NCI-H1092 treated with DMSO at 0.1 percent for 48 hours (cell line): ENCODE measurements at regions not wholly inside any gene's neighbourhood (a gene's known extent, or its start where the extent isn't known, plus 50 kb on each side); places are given as distances from the start of the nearest gene placed in this dataset.
A peak's percentile ranks its signal among the peaks of the same experiment; 100 is the strongest.

Experiments
- DNase-seq: peaks from one replicate; lab custom pipeline; 2025; lab: John Stamatoyannopoulos, UW

- no peak for DNase-seq
These were observed 538.4 kb upstream of the NRSN1 start for GRCh38 chr6:23587582-23587981.

DNA sequence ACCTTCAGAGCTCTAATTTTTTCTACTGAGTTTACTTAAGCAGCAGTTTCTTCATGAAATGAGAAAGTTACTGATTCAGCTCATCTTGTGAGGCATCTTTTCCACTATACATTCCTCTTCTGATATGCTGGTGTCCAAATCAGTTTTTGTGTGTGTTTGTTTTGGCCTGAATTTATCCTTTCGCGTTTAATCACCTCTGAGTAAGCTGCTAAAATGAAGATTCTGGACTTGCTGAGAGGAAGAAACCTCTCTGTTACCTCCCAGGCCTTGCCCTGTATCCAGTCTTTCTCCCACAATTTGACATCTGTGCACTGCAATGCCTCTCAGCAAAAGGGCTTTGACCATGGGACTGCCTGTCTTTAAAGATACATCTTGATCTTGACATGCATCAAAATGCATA lies 536.2 kb upstream of the NRSN1 start:
- no peak for DNase-seq

- DNase-seq = no peak
These were observed 535.4 kb upstream of the NRSN1 start for GRCh38 chr6:23590498-23591126.

GRCh38 chr6:23591761-23592160 lies 534.3 kb upstream of the NRSN1 start:
- no peak for DNase-seq

DNA sequence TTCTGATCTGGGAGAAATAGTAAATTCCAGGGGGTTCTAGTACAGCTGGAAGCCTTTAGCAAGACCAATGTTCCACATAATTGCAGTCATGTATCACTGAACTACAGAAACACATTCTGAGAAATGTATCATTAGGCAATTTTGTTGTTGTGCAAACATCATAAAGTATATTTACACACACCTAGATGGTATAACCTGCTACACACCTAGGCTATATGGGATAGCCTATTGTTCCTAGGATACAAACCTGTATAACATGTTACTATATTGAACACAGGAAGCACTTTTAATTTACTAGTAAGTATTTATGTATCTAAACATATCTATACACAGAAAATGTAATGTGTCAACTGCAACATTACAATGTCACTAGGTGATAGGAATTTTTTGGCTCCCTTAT lies 525.9 kb upstream of the NRSN1 start:
- DNase-seq = no peak

DNA sequence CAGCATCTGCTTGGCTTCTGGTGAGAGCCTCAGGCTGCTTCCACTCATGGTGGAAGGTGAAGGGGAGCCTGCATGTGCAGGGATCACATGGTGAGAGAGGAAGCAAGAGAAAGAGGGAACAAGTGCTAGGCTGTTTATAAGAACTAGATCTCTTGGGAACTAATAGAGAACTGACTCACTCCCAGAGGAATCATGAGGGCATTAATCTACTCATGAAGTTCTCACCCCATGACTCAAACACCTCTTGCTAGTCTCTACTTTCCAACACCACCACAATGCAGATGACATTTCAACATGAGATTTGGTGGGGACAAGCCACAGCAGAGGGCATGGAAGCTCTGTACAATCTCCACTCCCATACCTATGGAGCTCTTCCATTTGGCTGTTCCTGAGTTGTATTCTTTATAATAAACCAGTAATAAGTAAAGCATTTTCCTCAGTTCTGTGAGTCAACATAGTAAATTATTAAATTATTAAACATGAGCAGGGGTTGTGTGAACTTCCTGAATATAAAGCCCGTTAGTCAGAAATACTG lies 524.1 kb upstream of the NRSN1 start:
- DNase-seq = no peak

- no peak for DNase-seq
These were observed 517.0 kb upstream of the NRSN1 start for GRCh38 chr6:23608931-23609435.

- DNase-seq = no peak
These were observed 514.1 kb upstream of the NRSN1 start for GRCh38 chr6:23611776-23612381.

DNA sequence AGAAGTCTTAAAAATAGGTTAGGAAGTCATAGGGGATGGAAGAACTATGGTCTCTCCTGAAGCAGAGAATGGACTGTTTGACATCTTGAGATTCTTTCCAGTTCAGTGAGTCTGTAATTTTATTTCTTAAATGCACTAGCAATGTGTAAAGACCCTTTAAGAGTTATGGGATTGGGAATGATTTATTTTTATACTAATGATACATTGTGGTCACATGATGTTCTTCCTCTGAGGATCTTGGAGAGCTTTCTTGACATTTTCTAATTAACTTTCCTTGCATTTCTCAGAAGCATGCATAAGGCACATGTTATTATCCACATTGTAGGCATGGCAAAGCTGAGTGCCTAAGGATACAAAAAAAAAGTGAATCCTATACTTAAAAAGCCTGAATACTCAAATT lies 507.6 kb upstream of the NRSN1 start:
- DNase-seq = no peak

DNA sequence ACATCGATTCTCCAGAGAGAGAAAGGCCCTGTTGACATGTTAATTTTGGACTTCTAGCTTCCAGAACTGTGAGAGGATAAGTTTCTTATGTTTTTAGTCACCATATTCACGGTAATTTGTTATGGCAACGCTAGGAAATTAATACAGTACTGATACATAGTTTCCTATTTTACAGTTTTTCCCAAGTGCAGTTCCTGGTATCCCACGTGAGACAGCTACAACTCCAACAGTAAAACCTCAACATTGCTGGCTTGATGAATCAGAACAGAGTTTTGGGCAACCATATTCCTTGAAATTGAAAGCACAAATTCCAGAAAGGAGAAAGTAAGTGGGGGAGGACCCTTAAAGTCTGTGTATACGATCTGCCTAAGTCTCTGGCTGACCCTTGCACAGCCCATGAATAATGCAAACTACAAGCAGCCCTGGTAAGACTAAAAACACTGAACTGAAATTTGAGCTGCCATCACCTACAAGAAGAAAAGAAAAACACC lies 505.1 kb upstream of the NRSN1 start:
- no peak for DNase-seq

DNA sequence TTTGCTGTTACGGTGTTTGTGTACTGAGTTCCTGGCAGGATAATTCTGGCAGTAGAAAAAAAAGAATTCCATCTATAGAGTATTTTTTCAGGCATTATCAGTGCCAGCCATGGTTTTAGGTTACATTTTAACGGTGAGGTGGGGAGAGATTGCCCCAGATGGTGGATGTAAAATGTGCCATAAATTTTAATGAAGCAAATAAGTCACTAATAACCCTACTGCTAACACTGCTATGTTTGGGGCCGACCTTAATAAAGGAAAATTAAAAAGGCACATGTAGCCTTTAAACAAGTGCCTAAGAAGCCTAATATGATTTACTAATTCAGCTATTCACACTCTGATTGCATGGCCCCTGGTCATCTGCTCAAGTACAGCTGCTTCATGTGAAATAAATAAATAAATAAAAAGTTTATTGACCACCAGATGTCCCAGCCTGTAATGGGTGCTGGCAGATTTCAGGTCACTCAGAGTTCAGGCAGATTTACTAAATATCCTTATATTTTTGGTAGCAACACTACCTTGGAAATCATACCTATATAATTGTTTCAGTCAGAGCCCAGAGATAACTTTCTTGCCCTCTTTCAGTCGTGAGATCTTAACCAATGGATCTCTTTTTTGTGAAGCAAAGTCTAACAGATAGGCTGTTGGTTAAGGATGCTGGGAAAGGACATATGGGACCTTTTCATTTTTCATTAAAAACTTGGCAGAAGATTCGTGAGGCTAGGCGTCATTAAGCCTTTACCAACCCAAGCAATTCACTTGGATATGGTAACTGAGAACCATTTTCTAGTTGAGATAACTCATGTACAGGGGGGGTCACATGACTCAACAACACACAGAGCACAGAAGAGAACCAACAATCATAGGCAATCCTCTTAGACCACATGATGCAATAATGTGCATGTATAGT lies 495.0 kb upstream of the NRSN1 start:
- DNase-seq = peak; percentile 92

DNA sequence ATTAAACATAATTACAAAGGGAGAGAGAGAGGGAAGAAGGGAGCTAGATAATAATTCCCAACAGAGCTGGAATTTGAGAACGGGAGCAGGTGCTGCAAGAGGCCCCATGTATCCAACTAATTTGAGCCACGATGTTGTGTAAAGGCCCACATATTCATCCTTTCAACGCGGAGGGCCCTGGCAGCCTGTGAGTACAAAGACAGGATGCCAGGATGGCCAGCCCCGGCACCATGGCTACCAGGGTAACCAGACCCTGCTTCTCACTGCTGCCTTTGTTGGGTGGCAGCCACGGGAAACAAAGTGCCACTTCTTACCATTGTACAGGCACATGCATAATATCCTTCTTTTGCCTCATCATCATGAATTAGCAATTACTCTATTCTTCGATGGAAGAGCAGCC lies 492.0 kb upstream of the NRSN1 start:
- peak; percentile 97 for DNase-seq

DNA sequence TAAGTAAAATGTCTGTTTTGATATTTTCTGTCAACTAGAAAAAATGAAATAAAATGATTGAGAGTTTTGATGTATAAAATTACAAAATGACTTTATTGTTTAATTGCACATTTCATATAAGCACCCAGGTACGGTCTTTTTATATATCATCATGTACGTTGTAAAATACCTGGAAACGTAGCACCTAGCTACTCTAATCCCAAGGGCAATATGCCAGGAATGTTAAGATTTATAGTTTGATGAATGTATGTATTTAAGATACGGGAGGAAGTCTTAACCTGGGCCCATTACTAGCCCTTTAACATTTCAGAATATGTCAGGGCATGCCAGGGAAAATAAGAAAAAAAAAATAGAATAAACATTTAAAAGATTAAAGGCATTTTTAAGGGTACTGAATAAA lies 490.9 kb upstream of the NRSN1 start:
- no peak for DNase-seq

GRCh38 chr6:23637296-23637695 lies 488.7 kb upstream of the NRSN1 start:
- DNase-seq = no peak

DNA sequence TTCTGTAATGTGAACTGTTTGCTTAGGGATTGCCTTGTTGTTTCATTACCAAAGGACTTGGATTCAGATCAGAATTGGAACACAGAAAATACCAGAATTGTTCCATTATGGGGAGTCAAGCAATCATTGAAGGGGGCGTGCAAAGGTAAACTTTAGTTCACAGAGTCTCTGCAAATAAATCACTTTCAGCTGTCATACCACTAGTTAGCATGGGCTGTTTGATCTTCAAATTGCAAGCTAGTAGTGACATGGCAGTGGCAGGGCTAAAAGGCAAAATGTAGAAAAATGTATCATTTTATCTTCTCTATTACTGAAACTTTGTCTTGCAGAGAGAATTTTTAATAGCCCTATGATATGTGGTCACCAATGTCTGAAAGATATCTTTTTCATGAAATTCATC lies 483.2 kb upstream of the NRSN1 start:
- no peak for DNase-seq

GRCh38 chr6:23647045-23647444 lies 479.0 kb upstream of the NRSN1 start:
- peak; percentile 38 for DNase-seq

- peak; percentile 25 for DNase-seq
These were observed 475.3 kb upstream of the NRSN1 start for GRCh38 chr6:23650676-23651075.

DNA sequence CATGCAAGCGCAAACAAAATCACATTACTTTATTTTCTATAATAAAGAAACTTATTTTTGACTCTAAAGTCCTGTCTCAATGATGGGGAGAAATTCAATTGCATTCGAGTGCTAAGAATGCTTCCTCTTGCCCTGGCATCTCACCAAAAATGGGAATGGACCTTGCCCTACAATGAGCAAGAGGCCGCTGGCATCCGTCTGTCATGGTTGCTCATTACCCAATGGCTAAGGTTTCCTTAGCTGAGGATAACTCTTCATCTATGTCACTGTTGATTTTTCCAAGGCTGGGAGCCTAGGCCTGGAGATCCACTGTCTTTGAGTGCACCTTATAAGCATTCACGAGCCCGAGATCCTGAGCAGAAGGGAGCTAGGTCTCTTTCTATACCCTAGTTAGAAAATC lies 471.3 kb upstream of the NRSN1 start:
- no peak for DNase-seq

DNA sequence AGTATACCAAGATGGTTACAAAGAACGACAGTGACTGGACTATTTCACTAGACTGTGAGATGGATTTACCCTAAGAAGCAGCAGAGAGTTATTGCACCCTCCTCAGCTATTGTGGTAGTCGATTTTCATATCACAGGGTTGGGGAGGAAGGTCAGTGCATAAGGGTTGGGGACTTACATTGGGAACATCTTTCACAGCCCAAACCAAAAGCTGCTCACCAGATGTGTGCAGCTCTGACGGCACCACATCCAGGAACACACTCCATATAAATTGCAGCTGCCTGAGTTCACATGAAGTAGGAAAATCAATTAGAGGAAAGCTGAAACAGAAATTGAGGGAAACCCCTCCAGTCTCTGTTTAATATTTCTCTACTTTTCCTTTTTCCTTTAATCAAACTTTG lies 470.5 kb upstream of the NRSN1 start:
- DNase-seq = peak; percentile 54

DNA sequence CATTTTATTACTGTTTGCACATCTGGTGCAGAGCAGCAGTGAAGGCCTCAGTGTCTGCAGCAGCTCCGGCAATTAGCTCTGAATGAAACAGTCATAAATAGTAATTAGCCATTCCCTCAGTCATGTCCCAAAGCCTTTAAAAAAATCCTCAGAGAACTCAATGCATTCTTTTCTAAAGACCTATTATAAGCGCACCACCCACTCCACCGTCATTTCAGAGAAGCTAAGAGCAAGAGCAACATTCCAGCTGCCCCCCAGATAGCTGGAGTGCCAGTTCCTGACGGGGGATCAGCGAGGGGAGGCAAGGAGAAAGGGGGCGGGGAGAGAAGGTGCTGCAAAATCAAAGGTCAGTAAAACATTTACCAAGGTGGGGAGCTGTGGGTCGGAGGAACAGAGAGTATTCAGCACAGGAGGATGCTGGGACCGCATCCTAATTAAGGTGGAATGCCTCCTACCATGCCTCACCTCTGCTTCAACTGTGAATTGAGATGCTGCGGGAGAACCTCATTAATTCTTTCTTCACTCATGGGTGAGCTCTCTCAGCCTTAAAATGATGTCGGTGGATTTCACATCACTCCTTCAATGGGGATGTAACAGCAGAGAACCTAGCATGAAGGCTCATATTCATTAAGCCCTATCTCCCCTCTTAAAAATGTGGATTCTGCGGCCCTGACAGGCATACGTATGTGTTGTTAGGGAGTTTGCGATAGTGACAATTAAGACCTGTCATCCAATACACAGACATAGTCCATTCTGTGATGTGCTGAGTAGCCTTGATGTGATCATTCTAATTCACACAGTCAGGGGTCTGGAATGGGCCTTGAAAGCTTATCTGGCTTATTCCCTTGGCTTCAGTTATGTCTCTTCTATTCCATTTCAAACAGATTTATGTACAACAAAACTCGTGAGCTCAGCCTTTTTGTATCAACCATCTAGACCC lies 469.5 kb upstream of the NRSN1 start:
- DNase-seq = peak; percentile 89

DNA sequence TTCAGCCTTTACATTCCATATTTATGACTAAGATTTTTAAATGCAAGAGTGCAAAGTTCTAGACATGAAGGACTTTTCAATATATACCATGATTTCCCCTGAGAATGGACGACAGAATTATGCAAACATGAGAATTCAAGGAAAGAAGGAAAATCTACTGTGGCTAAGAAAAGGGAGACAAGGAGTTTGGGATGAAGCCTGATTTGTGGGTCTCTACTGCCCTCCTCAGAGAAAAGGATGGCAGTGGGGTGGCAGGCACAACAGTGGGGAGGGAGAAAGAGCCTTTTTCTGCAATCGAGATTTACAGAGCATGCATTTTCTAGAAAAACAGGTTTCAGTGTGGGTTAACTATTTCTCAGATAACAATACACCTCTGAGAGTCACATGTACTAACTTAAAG lies 466.9 kb upstream of the NRSN1 start:
- DNase-seq = peak; percentile 82
